Pancreas (tissue), 10 donors: ENCODE measurements at regions not wholly inside any gene's neighbourhood (a gene's known extent, or its start where the extent isn't known, plus 50 kb on each side); places are given as distances from the start of the nearest gene placed in this dataset.
"Not testable (repeated sequence)": the region's sequence is repeated elsewhere in the genome, so short reads cannot be mapped to it uniquely, and the experiment has no call there.

Experiments used
- ATAC-seq, 4 donors: fragments of 200-7000 bp; cut with Tn5 transposase; one replicate each; pipeline versions ENCODE4 v1.8.0 to v1.9.1; 2020; ENCODE audit warnings: mild to moderate bottlenecking in 4 of 4, moderate library complexity in 4 of 4
- DNase-seq, 6 donors: peaks; one replicate each; pipeline ENCODE4 v3.0.0-alpha.2; 2020
- FAIRE-seq: peaks from 2 replicates; lab custom pipeline; 2012; peaks lifted over from hg19 to GRCh38; lab: Jason Lieb, UNC
- H3K27ac ChIP-seq, 4 donors: fragments of 200-600 bp; sonication (generic); 1 replicate in 3 of 4; 2 replicates in 1 of 4; pipeline versions ENCODE4 v1.5.0 to v1.8.0; 2020
- H3K27me3 ChIP-seq, 4 donors: fragments of 200-600 bp; one replicate each; pipeline ENCODE4 v1.8.0; 2021
- H3K36me3 ChIP-seq, 3 donors: fragments of 200-600 bp; sonication (generic) in 1 of 3; one replicate each; pipeline versions ENCODE4 v1.5.0 to v1.8.0; 2020 to 2021
- H3K4me1 ChIP-seq, 3 donors: fragments of 200-600 bp; one replicate each; pipeline ENCODE4 v1.8.0; 2021
- H3K4me3 ChIP-seq, 4 donors: fragments of 200-600 bp; sonication (generic) in 2 of 4; one replicate each; pipeline versions ENCODE4 v1.5.0 to v1.8.0; 2020 to 2021
- H3K9me3 ChIP-seq, 4 donors: fragments of 200-600 bp; one replicate each; pipeline ENCODE4 v1.8.0; 2021
- WGBS, 2 donors: extraction: QIAGEN DNeasy Blood & Tissue Kit; methylation state at CpG; one replicate each; pipeline ENCODE4 v1.1.7; 2013; 5-methylcytosine and 5-hydroxymethylcytosine counted together
- intact Hi-C, 3 donors: fragments of 100-400 bp; cut with DNase I; formaldehyde crosslinking; loops; one replicate each; pipeline versions ENCODE4 v1.11.1 to v1.14.2; 2022
- TF ChIP-seq, protein P1 (sequence below), 4 donors: fragments of 200-600 bp; sonication (generic) in 3 of 4; IDR thresholded peaks; one replicate each; pipeline versions ENCODE4 v1.5.0 to v1.8.0; 2021; ENCODE audit warnings: antibody characterized with exemption in 4 of 4
- donor health status: healthy with polysubstance abuse.
- donor health status: DM: no; HTN: no; CAD: no; lungs with moderate emphysema.
- donor health status: DM: no; HTN: no; CAD: no.
- donor health status: control.
- donor health status: control.
- donor health status: Bipolar disorder and iron deficiency.
- donor health status: DM: yes; HTN: yes; CAD: no.
- donor health status: DM: no; HTN: no; CAD: no.
- donor health status: DM: no; HTN: no; CAD: no.
- donor health status: DM: yes; HTN: yes; CAD: no.

DNA sequence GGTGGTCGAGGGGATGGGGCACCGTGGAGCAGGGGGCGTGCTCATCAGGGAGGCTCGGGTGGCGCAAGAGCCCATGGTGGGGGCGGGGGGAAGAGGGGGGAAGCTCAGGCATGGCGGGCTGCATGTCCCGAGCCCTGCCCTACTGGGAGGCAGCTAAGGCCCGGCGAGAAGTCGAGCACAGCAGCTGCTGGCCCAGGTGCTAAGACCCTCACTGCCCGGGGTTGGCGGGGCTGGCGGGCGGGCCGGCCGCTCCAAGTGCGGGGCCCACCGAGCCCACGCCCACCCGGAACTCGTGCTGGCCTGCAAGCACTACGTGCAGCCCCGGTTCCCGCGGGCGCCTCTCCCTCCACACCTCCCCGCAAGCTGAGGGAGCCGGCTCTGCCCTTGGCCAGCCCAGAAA is 55.0 kb upstream of the FAM171A1 start:
- no peaks in the 10 kb centered on the region for H3K27me3 ChIP-seq
- DNase-seq (no peak), ATAC-seq (no peak), FAIRE-seq (no peak)
- H3K4me1 ChIP-seq = no peaks in the 10 kb centered on the region
- no peak overlapping the region for H3K4me3 ChIP-seq
- WGBS, 2 donors = 73 to 88% methylated on average over 15 to 29 of the region's 29 CpGs
- intact Hi-C loops = no loop called here
- no peak overlapping the region for H3K27ac ChIP-seq
- H3K36me3 ChIP-seq = no peaks in the 10 kb centered on the region
- TF ChIP-seq, protein P1, sequence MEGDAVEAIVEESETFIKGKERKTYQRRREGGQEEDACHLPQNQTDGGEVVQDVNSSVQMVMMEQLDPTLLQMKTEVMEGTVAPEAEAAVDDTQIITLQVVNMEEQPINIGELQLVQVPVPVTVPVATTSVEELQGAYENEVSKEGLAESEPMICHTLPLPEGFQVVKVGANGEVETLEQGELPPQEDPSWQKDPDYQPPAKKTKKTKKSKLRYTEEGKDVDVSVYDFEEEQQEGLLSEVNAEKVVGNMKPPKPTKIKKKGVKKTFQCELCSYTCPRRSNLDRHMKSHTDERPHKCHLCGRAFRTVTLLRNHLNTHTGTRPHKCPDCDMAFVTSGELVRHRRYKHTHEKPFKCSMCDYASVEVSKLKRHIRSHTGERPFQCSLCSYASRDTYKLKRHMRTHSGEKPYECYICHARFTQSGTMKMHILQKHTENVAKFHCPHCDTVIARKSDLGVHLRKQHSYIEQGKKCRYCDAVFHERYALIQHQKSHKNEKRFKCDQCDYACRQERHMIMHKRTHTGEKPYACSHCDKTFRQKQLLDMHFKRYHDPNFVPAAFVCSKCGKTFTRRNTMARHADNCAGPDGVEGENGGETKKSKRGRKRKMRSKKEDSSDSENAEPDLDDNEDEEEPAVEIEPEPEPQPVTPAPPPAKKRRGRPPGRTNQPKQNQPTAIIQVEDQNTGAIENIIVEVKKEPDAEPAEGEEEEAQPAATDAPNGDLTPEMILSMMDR (IDR thresholded peaks at IDR 0.05) = no peak
- H3K9me3 ChIP-seq = no peaks in the 10 kb centered on the region

- H3K4me3 ChIP-seq, FAIRE-seq, H3K4me1 ChIP-seq, H3K27me3 ChIP-seq, H3K36me3 ChIP-seq, H3K9me3 ChIP-seq, DNase-seq, H3K27ac ChIP-seq, intact Hi-C loops, ATAC-seq: not testable (repeated sequence)
- WGBS, 2 donors = 83 to 93% methylated on average over 4 of the region's 4 CpGs
Measured at GRCh38 chr10:15421875-15422274, 50.8 kb upstream of the FAM171A1 start.
